COLO829 (cell line): ENCODE measurements at regions not wholly inside any gene's neighbourhood (a gene's known extent, or its start where the extent isn't known, plus 50 kb on each side); places are given as distances from the start of the nearest gene placed in this dataset.

Source experiments
- DNase-seq: peaks from one replicate; pipeline ENCODE4 v3.0.0; 2012; ENCODE audit warnings: low spot score

GRCh38 chr5:38207343-38207742 is 51.0 kb upstream of the EGFLAM start:
- no peak for DNase-seq

GRCh38 chr5:38202741-38203140 is 55.6 kb upstream of the EGFLAM start:
- DNase-seq = no peak

- no peak for DNase-seq
Measured at GRCh38 chr5:38200872-38201557, 57.3 kb upstream of the EGFLAM start.

- no peak for DNase-seq
Measured at GRCh38 chr5:38197118-38197517, 61.2 kb upstream of the EGFLAM start.

GRCh38 chr5:38193015-38193581 is 65.3 kb upstream of the EGFLAM start:
- peak; percentile 75 for DNase-seq

GRCh38 chr5:38191693-38192092 is 66.7 kb upstream of the EGFLAM start:
- DNase-seq = no peak

GRCh38 chr5:38190111-38190510 is 68.2 kb upstream of the EGFLAM start:
- no peak for DNase-seq

- DNase-seq = no peak
Measured at GRCh38 chr5:38189081-38189504, 69.3 kb upstream of the EGFLAM start.

GRCh38 chr5:38188591-38188990 is 69.8 kb upstream of the EGFLAM start:
- DNase-seq = no peak

- no peak for DNase-seq
Measured at GRCh38 chr5:38187532-38187931, 70.8 kb upstream of the EGFLAM start.

GRCh38 chr5:38184627-38185026 is 73.7 kb upstream of the EGFLAM start:
- no peak for DNase-seq

- no peak for DNase-seq
Measured at GRCh38 chr5:38182991-38183390, 75.4 kb upstream of the EGFLAM start.

GRCh38 chr5:38168029-38168428 is 90.3 kb upstream of the EGFLAM start:
- no peak for DNase-seq

- DNase-seq = no peak
Measured at GRCh38 chr5:38167562-38167996, 90.8 kb upstream of the EGFLAM start.

GRCh38 chr5:38166832-38167231 is 91.5 kb upstream of the EGFLAM start:
- DNase-seq = no peak

- no peak for DNase-seq
Measured at GRCh38 chr5:38165435-38165834, 92.9 kb upstream of the EGFLAM start.

- DNase-seq = no peak
Measured at GRCh38 chr5:38164776-38165399, 93.5 kb upstream of the EGFLAM start.

- peak; percentile 29 for DNase-seq
Measured at GRCh38 chr5:38163636-38164237, 94.6 kb upstream of the EGFLAM start.

GRCh38 chr5:38162625-38163024 is 95.7 kb upstream of the EGFLAM start:
- DNase-seq = no peak

- no peak for DNase-seq
Measured at GRCh38 chr5:38157024-38157423, 101.3 kb upstream of the EGFLAM start.

GRCh38 chr5:38154615-38155204 is 103.6 kb upstream of the EGFLAM start:
- peak; percentile 35 for DNase-seq

- DNase-seq = peak; percentile 57
Measured at GRCh38 chr5:38151878-38152277, 106.5 kb upstream of the EGFLAM start.

GRCh38 chr5:38149815-38150195 is 108.6 kb upstream of the EGFLAM start:
- DNase-seq = peak; percentile 31
